BJ (cell line): ENCODE measurements at regions not wholly inside any gene's neighbourhood (a gene's known extent, or its start where the extent isn't known, plus 50 kb on each side); places are given as distances from the start of the nearest gene placed in this dataset.

Experiments
- CTCF ChIA-PET: fragments of 350-600 bp; formaldehyde crosslinking; extraction: SDS; loops from one replicate; lab custom pipeline; 2021; ENCODE audit warnings: antibody characterized with exemption, inconsistent platforms; lab: Yijun Ruan, JAX
- POLR2A ChIA-PET: fragments of 300-600 bp; sonication (Branson Sonifier 250); formaldehyde crosslinking; extraction: SDS; loops from one replicate; lab custom pipeline; 2021; ENCODE audit warnings: antibody characterized with exemption; lab: Charles Lee
- DNase-seq: peaks from one replicate; pipeline ENCODE4 v3.0.0-alpha.2; 2011; ENCODE audit warnings: low read depth
- H3K27me3 ChIP-seq: 2 replicates; pipeline ENCODE4 v1.6.0; 2011; ENCODE audit warnings: low read length; ENCODE audit not compliant: control insufficient read depth, insufficient read depth
- H3K36me3 ChIP-seq: 2 replicates; pipeline ENCODE4 v1.5.1; 2011; ENCODE audit warnings: low read length; ENCODE audit not compliant: control insufficient read depth, insufficient read depth
- H3K4me3 ChIP-seq: 2 replicates; pipeline ENCODE4 v1.5.1; 2011; ENCODE audit warnings: low read depth, mild to moderate bottlenecking, control low read depth, low read length
- CTCF ChIP-seq: IDR thresholded peaks from 2 replicates; pipeline ENCODE4 v1.5.1; 2011; ENCODE audit warnings: low read depth, mild to moderate bottlenecking, control low read depth, inconsistent platforms, low read length, moderate library complexity; ENCODE audit not compliant: insufficient read depth

- H3K4me3 ChIP-seq: no peak overlapping the region
- TF ChIP-seq CTCF: no peak
- ChIA-PET CTCF (interaction anchor here (0.6 to 1.2 kb wide), 2 partner anchors 10 to 22 kb away, joined by 3 to 4 read pairs; no protein-coding TSS in a partner anchor), POLR2A (no interaction called here)
- DNase-seq: no peak
- H3K36me3 ChIP-seq: no peaks in the 10 kb centered on the region
- peaks cover 8% of the 10 kb centered on the region for H3K27me3 ChIP-seq
These were observed 135.1 kb upstream of the MAGI3 start for GRCh38 chr1:113255038-113255719.

GRCh38 chr1:113255720-113256347 is 134.5 kb upstream of the MAGI3 start:
- CTCF ChIA-PET: interaction anchor here (1.2 kb wide), 1 partner anchor 11 kb away, joined by 3 read pairs; no protein-coding TSS in a partner anchor
- POLR2A ChIA-PET: no interaction called here
- TF ChIP-seq CTCF: no peak
- H3K36me3 ChIP-seq: no peaks in the 10 kb centered on the region
- H3K27me3 ChIP-seq: peaks cover 8% of the 10 kb centered on the region
- DNase-seq: no peak
- no peak overlapping the region for H3K4me3 ChIP-seq

- CTCF ChIA-PET: interaction anchor here (1.2 kb wide), 1 partner anchor 11 kb away, joined by 3 read pairs; no protein-coding TSS in a partner anchor
- no peak for DNase-seq
- peaks cover 8% of the 10 kb centered on the region for H3K27me3 ChIP-seq
- no peak for TF ChIP-seq CTCF
- POLR2A ChIA-PET: no interaction called here
- H3K4me3 ChIP-seq: no peak overlapping the region
- H3K36me3 ChIP-seq: no peaks in the 10 kb centered on the region
These were observed 134.0 kb upstream of the MAGI3 start for GRCh38 chr1:113256348-113256729.

- ChIA-PET CTCF (interaction anchor here (0.6 to 1.4 kb wide), 2 partner anchors 9 to 120 kb away, joined by 3 to 4 read pairs; no protein-coding TSS in a partner anchor), POLR2A (no interaction called here)
- peaks cover 6% of the 10 kb centered on the region for H3K27me3 ChIP-seq
These were observed 130.3 kb upstream of the MAGI3 start for GRCh38 chr1:113259988-113260387.

More at GRCh38 chr1:113259988-113260387, 130.3 kb upstream of the MAGI3 start:
- Histone ChIP-seq H3K36me3 (no peaks in the 10 kb centered on the region), H3K4me3 (no peak overlapping the region)
- no peak for TF ChIP-seq CTCF
- no peak for DNase-seq
